ENCODE measurements at regions not wholly inside any gene's neighbourhood (a gene's known extent, or its start where the extent isn't known, plus 50 kb on each side); places are given as distances from the start of the nearest gene placed in this dataset.
"Not testable (repeated sequence)": the region's sequence is repeated elsewhere in the genome, so short reads cannot be mapped to it uniquely, and the experiment has no call there.

DNA sequence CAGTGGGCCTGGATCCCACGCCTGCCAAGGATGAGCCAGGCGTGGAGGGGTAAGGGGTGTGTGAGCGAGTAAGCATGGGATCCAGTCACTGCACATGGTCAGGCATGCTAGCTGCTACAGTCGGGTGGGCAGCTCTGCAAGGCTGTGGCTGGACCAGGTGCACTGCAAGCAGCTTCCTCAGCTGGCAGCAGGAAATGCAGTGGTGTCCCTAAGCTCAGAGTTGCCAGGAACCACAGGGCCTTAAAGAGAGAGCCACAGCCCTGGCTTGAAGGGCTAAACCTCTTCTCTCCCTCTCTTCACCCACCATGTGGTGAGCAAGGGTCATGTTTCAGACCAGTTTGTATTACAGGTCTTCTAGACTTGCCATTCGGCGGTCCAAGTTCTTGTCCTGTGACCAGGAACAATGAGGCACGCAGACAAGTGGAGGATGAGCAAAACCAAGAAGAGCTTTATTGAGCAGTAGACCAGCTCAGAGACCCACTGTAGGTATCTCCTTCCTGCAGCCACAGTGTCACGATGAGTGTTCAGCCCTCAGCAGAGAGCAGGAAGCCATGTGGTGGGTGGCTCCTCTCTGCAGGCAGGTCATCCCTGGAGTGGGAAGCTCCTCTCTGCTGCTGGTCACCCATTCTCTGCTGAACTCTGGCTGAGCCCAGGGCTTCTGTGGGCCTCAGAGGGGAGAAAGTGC is 511.9 kb downstream of the PYDC2 start:
- Mint-ChIP-seq H3K36me3 (no peaks in the 10 kb centered on the region), H3K27ac (no peak overlapping the region), H3K9me3 (peaks cover 2% of the 10 kb centered on the region), H3K4me1 (no peaks in the 10 kb centered on the region), H3K4me3 (no peak overlapping the region), H3K27me3 (no peaks in the 10 kb centered on the region)
- ATAC-seq, result peak; percentile 58

DNA sequence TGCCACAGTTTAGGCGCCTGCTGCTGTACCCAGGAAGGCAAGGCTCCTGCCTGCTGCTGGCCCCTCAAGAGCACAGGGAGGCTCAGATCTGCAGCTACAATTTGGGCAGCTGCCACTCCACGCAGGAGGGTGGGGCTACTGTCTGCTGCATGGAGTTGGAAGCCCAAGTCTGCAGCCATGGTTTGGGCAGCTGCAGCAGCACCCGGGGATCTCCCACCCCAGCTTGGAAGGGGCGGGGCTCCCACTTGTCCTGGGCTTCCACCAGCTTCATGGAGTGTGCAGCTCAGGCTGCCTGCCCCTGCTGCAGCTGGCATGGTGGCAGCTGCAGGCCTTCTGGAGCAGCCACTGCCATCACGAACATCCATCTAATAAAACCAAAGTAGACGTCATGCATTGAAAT is 512.9 kb downstream of the PYDC2 start:
- H3K4me3 Mint-ChIP-seq, result no peak overlapping the region
- H3K27ac Mint-ChIP-seq, result no peak overlapping the region
- no peaks in the 10 kb centered on the region for H3K36me3 Mint-ChIP-seq

DNA sequence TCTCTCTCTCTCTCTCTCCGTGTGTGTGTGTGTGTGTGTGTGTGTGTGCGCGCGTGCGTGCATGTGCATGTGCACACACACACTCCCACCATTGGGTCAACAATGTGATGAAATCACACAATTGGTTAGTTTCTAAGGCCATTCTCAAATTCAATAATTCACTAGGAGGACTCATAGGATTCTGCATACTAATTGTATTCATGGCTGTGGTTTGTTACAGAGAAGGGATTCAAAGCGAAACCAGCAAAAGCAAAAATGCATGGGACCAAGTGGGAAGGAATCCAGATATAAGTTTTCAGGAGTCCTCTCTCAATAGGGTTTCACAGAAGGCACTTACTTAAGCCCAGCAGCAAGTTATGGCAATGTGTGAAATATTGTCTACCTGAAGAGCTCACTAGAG is 515.0 kb downstream of the PYDC2 start:
- Mint-ChIP-seq H3K27ac (no peak overlapping the region), H3K4me3 (no peak overlapping the region), H3K27me3 (no peaks in the 10 kb centered on the region), H3K4me1 (no peaks in the 10 kb centered on the region), H3K9me3 (peaks cover 6% of the 10 kb centered on the region), H3K36me3 (no peaks in the 10 kb centered on the region)
- ATAC-seq, result no peak

More for the DNA sequence above, 512.9 kb downstream of the PYDC2 start:
- Mint-ChIP-seq H3K9me3 (peaks cover 6% of the 10 kb centered on the region), H3K27me3 (no peaks in the 10 kb centered on the region), H3K4me1 (no peaks in the 10 kb centered on the region)
- peak; percentile 12 for ATAC-seq

DNA sequence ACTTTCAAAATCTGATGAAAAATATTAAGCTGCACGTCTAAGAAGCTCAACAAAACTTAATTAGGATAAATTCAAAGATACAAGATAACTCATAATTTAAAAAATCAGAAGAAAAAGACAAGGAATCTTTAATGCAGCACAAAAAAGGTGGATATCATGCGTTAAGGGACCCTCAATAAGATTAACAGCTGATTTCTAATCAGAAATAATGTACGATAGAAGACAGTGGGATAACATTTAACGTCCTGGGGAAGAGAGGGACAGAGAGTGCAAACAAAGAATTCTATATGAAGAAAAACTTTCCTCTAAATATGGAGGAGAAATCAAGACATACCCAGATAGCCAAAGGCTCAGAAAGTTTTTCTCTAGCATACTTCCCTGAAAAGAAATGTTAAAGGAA is 519.5 kb downstream of the PYDC2 start:
- no peak for ATAC-seq
- Mint-ChIP-seq H3K27me3 (no peaks in the 10 kb centered on the region), H3K27ac (no peak overlapping the region), H3K4me1 (no peaks in the 10 kb centered on the region), H3K4me3 (no peak overlapping the region), H3K36me3 (no peaks in the 10 kb centered on the region), H3K9me3 (peaks cover 6% of the 10 kb centered on the region)

DNA sequence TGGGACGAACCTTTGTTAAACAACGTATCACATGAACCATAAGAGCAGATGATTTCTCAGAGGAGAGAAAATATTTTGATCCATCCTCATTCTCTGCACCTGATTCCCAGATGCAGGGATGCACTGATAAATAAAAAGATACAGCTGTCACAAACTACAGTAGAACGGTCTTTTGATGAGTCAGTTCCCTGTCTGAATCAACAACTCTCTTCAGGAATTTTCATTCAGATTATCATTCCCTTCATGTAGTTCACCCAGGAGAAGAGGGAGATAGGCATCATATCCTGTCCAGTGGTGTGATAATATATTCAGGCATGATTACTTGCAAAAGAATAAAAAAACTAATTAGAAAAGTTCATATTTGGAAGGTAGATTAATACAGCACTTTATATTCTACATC is 521.5 kb downstream of the PYDC2 start:
- H3K4me3 Mint-ChIP-seq, result no peak overlapping the region
- no peaks in the 10 kb centered on the region for H3K36me3 Mint-ChIP-seq
- H3K27me3 Mint-ChIP-seq, result no peaks in the 10 kb centered on the region
- H3K4me1 Mint-ChIP-seq, result no peaks in the 10 kb centered on the region
- peaks cover 6% of the 10 kb centered on the region for H3K9me3 Mint-ChIP-seq
- H3K27ac Mint-ChIP-seq, result no peak overlapping the region
- ATAC-seq, result no peak

DNA sequence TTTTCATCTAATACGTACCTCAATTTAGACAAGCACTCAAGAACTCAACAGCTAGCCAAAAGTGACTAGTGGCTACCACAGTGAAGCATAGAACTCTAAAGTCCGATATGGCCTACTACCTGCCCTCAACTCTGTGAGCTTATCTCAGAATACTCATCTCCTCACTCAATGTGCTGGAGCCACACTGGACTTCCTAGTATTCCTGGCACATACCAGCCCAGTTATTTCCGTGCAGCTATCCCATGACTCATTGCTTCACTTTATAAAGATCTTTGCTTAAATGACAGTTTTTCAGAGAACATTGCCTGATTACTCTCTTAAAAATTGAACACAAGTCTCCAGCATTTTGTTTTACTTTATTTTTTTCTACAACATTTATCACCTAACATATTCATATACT is 524.7 kb downstream of the PYDC2 start:
- no peaks in the 10 kb centered on the region for H3K4me1 Mint-ChIP-seq
- no peaks in the 10 kb centered on the region for H3K27me3 Mint-ChIP-seq
- H3K4me3 Mint-ChIP-seq, result no peak overlapping the region

DNA sequence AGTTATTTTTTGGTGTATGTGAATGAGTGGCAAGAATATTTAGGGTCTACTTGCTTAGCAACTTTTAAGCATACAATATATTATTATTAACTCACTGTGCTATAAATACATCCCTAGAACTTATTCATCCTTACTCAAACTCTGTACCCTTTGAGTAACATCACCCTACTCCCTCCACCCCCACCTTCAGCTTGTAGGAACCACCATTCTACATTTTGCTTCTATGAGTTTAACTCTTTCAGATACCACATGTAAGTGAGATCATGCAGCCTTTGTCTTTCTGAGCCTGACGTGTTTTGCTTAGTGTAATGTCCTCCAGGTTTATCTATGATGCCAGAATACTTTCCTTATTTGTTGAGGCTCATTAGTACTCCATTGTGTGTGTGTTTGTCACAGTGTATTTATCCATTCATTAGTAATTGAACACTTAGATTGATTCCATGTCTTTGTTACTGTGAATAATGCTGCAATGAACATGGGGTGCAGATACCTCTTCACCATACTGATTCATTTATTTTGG is 526.9 kb downstream of the PYDC2 start:
- Mint-ChIP-seq H3K9me3 (peaks cover under 1% of the 10 kb centered on the region), H3K27me3 (no peaks in the 10 kb centered on the region), H3K36me3 (peaks cover 2% of the 10 kb centered on the region), H3K4me3 (no peak overlapping the region), H3K4me1 (no peaks in the 10 kb centered on the region), H3K27ac (no peak overlapping the region)
- ATAC-seq, result no peak

More for the DNA sequence above, 524.7 kb downstream of the PYDC2 start:
- Mint-ChIP-seq H3K27ac (no peak overlapping the region), H3K36me3 (no peaks in the 10 kb centered on the region), H3K9me3 (no peaks in the 10 kb centered on the region)
- ATAC-seq, result no peak

DNA sequence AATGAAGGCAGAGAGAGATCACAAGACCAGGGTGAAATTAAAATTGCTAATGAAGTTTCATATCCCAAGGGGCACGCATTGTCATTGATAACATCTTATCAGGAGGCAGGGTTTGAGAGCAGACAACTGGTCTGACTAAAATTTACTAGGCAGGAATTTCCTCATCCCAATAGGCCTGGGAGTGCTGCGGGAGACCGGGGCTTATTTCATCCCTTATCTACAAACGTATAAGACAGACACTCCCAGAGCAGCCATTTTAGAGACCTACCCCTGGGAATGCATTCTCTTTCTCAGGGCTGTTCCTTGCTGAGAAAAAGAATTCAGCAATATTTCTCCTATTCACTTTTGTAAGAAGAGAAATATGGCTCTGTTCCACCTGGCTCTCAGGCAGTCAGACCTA is 533.0 kb downstream of the PYDC2 start:
- H3K36me3 Mint-ChIP-seq, H3K4me3 Mint-ChIP-seq, H3K4me1 Mint-ChIP-seq, H3K27me3 Mint-ChIP-seq, H3K27ac Mint-ChIP-seq, ATAC-seq: not testable (repeated sequence)
- H3K9me3 Mint-ChIP-seq, result peaks cover 21% of the 10 kb centered on the region

DNA sequence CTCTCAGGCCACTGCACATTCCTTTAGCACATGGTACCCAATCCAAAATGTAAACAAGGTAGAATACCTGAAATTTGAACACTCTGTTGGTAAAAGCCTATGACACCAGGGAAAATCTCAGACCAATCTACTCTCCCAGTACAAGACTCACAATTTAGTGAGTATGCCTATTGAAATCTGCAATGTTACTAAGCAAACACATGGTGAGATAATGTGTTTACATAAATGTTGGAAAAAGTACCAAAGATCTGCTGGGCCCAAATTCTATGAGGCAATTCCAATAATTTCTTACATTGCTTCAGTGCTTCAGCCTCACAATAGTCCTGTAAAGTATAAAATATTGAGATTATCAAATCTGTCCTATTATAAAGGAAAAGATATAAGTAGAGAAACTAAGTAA is 536.1 kb downstream of the PYDC2 start:
- Mint-ChIP-seq H3K4me3 (no peak overlapping the region), H3K36me3 (peaks cover 9% of the 10 kb centered on the region), H3K27ac (no peak overlapping the region), H3K27me3 (no peaks in the 10 kb centered on the region), H3K9me3 (peaks cover 21% of the 10 kb centered on the region), H3K4me1 (no peaks in the 10 kb centered on the region)
- ATAC-seq, result no peak

DNA sequence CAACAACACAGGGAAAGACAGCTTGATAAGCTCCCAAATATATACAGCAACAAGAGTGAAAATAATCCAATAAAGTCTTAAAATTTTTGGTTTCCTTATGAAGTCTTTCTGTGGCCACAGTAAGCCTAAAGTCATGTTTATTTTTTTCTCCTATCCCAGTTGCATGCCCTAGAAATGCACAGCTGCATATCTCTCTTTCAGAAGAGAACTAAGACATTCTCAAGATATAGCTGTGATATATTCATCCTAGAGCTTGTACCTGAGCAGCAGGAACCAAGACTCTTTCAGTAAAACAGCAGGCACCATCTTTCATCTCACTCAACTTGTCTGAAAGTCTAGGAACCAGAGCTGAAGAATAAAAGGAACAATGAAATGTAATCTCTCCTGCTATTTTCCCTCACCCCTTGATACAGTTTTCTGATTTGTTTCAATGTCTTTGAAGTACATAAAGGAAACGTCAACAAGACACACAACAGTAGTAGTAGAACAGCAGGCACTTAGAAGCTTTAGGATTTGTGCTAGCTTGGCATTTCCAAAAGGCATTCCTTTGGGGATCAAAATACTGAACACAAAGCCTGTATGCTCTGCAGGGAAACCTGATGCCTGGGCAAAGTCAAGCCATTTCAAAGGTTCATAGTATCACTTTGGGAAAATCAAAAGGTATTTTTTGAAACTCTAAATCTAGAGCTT is 536.8 kb downstream of the PYDC2 start:
- Mint-ChIP-seq H3K9me3 (peaks cover 21% of the 10 kb centered on the region), H3K27me3 (no peaks in the 10 kb centered on the region), H3K4me1 (no peaks in the 10 kb centered on the region), H3K36me3 (peaks cover 9% of the 10 kb centered on the region), H3K27ac (no peak overlapping the region), H3K4me3 (no peak overlapping the region)
- ATAC-seq, result no peak

DNA sequence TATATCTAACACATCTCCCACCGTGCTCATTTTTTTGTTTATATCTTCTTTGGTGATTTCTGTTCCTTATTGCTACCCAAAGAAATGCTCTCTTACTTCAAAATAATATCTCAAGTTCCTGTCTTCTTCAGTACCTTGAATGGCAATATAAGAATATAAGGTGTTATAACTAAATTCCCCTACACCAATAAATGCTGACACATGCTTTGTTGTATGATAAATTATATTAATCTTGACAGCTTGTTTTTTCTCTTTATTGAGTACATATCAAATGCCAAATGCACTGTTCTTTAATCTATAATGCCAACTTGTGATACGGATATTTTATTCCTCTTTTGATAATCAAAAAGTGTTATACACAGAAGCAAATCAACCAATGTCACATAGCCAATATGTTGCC is 540.3 kb downstream of the PYDC2 start:
- no peak overlapping the region for H3K4me3 Mint-ChIP-seq
- no peaks in the 10 kb centered on the region for H3K27me3 Mint-ChIP-seq
- no peaks in the 10 kb centered on the region for H3K4me1 Mint-ChIP-seq
- no peak overlapping the region for H3K27ac Mint-ChIP-seq
- no peaks in the 10 kb centered on the region for H3K9me3 Mint-ChIP-seq
- no peak for ATAC-seq
- no peaks in the 10 kb centered on the region for H3K36me3 Mint-ChIP-seq

DNA sequence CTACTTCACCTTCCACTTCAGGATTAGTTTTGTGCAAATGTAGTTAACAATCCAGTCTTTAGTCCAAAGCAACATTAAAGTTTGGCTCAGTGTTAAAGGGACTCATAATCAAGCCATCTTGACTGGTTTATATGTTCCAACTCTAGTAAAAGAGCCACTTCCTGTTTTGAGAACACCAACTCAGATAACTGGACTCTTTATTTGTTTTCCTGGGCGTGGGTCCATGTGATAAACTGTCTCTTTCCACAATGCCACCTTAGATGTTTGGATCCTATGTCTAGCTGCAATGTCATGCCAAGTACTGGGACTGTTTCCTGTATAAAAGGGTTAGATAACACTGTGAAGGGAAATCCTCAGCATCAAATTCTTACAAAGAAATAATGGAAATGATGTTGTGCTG is 545.0 kb downstream of the PYDC2 start:
- Mint-ChIP-seq H3K4me3 (no peak overlapping the region), H3K27me3 (no peaks in the 10 kb centered on the region), H3K27ac (no peak overlapping the region), H3K36me3 (no peaks in the 10 kb centered on the region), H3K4me1 (no peaks in the 10 kb centered on the region), H3K9me3 (no peaks in the 10 kb centered on the region)
- ATAC-seq, result no peak

DNA sequence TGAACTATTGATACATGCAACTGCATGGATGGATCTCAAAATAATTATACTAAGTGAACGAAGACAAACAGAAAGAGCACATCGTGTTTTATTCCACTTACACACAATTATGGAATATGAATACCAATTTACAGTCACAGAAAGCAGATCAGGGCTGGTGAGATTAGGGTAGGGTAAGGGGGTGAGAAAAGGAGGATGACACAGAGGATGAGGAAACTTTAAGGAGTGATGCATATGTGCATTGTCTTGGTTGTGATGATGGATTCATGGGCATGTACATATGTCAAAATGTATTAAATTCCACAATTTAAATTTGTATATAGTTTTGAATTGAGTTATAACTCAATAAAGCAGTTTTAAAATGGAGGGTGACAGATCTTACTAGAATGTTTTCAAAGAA is 548.9 kb downstream of the PYDC2 start:
- H3K27me3 Mint-ChIP-seq, result no peaks in the 10 kb centered on the region

DNA sequence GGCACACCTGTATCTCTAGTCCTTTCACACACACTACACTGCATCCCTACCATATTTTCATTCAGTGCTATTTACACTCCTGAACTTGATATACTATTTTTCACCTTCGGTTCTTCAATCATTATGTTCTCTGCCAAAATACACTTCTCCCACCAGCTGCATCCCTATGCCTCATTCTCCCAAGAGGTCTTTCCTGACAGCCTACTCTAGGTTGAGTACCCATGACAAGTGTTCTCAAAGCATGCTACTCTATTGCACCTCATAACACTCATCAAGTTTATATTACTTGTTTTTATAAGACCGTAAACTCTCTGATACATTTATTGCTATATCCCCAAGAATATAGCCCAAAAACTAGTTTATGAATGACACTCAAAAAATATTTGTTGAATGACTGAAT is 549.5 kb downstream of the PYDC2 start:
- Mint-ChIP-seq H3K4me3 (no peak overlapping the region), H3K9me3 (peaks cover 8% of the 10 kb centered on the region), H3K27ac (no peak overlapping the region), H3K4me1 (no peaks in the 10 kb centered on the region), H3K27me3 (no peaks in the 10 kb centered on the region), H3K36me3 (no peaks in the 10 kb centered on the region)
- ATAC-seq, result no peak

More for the DNA sequence above, 548.9 kb downstream of the PYDC2 start:
- H3K4me1 Mint-ChIP-seq, result no peaks in the 10 kb centered on the region
- no peak for ATAC-seq
- H3K27ac Mint-ChIP-seq, result no peak overlapping the region
- H3K36me3 Mint-ChIP-seq, result no peaks in the 10 kb centered on the region
- H3K4me3 Mint-ChIP-seq, result no peak overlapping the region
- peaks cover 8% of the 10 kb centered on the region for H3K9me3 Mint-ChIP-seq

DNA sequence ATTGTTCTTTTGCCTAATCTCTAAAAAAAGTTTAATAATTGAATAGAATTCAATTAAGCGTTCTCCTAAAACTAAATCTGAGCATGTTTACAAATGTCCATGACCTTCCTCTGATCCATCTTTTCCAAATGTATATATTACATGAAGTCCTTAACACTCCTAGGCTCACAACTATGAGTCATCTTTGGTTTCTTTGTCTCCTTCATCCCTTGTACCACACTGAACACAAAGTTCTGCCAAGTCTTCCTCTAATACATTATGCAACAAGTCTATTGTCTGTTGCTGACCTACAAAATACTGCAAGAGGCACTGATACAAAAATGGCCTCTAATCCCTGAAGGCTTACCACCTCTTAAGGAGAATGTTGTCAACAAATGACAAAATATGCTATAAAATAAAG is 550.2 kb downstream of the PYDC2 start:
- H3K4me1 Mint-ChIP-seq, result no peaks in the 10 kb centered on the region
- H3K4me3 Mint-ChIP-seq, result no peak overlapping the region
- peaks cover 8% of the 10 kb centered on the region for H3K9me3 Mint-ChIP-seq
- no peaks in the 10 kb centered on the region for H3K36me3 Mint-ChIP-seq
- no peak for ATAC-seq
- no peak overlapping the region for H3K27ac Mint-ChIP-seq
- no peaks in the 10 kb centered on the region for H3K27me3 Mint-ChIP-seq

DNA sequence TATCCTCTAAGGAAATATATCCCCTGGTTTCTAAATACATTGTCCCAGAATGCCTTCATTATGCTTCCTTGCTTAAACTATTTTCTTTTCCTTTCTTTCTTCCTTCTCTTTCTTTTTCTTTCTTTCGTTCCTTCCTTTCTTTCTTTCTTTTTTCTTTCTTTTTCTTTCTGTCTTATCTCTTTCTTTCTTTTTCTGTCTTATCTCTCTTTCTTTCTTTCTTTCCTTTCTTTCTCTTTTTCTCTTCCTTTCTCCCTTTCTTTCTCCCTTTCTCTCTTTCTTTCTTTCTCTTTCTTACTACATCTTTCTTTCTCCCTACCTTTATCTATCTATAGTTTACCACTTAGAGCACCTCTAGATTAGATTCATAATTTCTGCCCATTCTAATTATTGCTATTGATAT is 552.1 kb downstream of the PYDC2 start:
- Mint-ChIP-seq H3K9me3 (peaks cover 8% of the 10 kb centered on the region), H3K4me3 (no peak overlapping the region), H3K36me3 (no peaks in the 10 kb centered on the region), H3K27ac (no peak overlapping the region), H3K27me3 (no peaks in the 10 kb centered on the region), H3K4me1 (no peaks in the 10 kb centered on the region)
- no peak for ATAC-seq
